Heart right ventricle (tissue), 16 donors: ENCODE measurements at regions not wholly inside any gene's neighbourhood (a gene's known extent, or its start where the extent isn't known, plus 50 kb on each side); places are given as distances from the start of the nearest gene placed in this dataset.

Experiments used
- ATAC-seq, 8 donors: fragments of 200-7000 bp; cut with Tn5 transposase; one replicate each; pipeline ENCODE4 v1.9.1; 2020; ENCODE audit warnings: mild to moderate bottlenecking in 8 of 8, moderate library complexity in 8 of 8, moderate number of reproducible peaks in 1 of 8
- DNase-seq, 2 donors: peaks; one replicate each; pipeline ENCODE4 v3.0.0-alpha.2; 2020
- H3K27ac ChIP-seq, 10 donors: fragments of 200-600 bp; sonication (generic) in 2 of 10; one replicate each; pipeline versions ENCODE4 v1.5.0 to v1.8.0; 2020 to 2022; ENCODE audit warnings: mild to moderate bottlenecking in 3 of 10
- H3K27me3 ChIP-seq, 7 donors: fragments of 200-600 bp; one replicate each; pipeline ENCODE4 v1.8.0; 2021 to 2022; ENCODE audit warnings: mild to moderate bottlenecking in 2 of 7
- H3K36me3 ChIP-seq, 9 donors: fragments of 200-600 bp; sonication (generic) in 1 of 9; one replicate each; pipeline versions ENCODE4 v1.5.0 to v1.8.0; 2020 to 2022; ENCODE audit warnings: mild to moderate bottlenecking in 2 of 9
- H3K4me1 ChIP-seq, 9 donors: fragments of 200-600 bp; sonication (generic) in 1 of 9; one replicate each; pipeline versions ENCODE4 v1.5.0 to v1.8.0; 2020 to 2022; ENCODE audit warnings: mild to moderate bottlenecking in 4 of 9
- H3K4me3 ChIP-seq, 10 donors: fragments of 200-600 bp; sonication (generic) in 2 of 10; one replicate each; pipeline versions ENCODE4 v1.5.0 to v1.8.0; 2020 to 2022; ENCODE audit warnings: mild to moderate bottlenecking in 7 of 10, moderate library complexity in 2 of 10
- H3K9me3 ChIP-seq, 11 donors: fragments of 200-600 bp in 10 of 11; sonication (generic) in 2 of 11; one replicate each; pipeline versions ENCODE4 v1.5.0 to v1.8.0; 2013 to 2022; ENCODE audit warnings: mild to moderate bottlenecking in 2 of 11, control low read depth in 1 of 11, moderate library complexity in 1 of 11
- CTCF ChIP-seq, 9 donors: fragments of 200-600 bp; sonication (generic) in 2 of 9; IDR thresholded peaks; one replicate each; pipeline versions ENCODE4 v1.5.0 to v1.8.0; 2021 to 2022; ENCODE audit warnings: antibody characterized with exemption in 9 of 9, mild to moderate bottlenecking in 5 of 9, moderate library complexity in 1 of 9
- WGBS, 2 donors: extraction: QIAGEN DNeasy Blood & Tissue Kit; methylation state at CpG; one replicate each; pipeline ENCODE4 v1.1.7; 2013; ENCODE audit warnings: inconsistent platforms in 1 of 2; 5-methylcytosine and 5-hydroxymethylcytosine counted together
- intact Hi-C, 10 donors: fragments of 100-400 bp; cut with DNase I; formaldehyde crosslinking; loops; one replicate each; pipeline versions ENCODE4 v1.11.1 to v1.14.2; 2022
- donor health status: Arrhythmogenic right ventricular cardiomyopathy.
- donor health status: ischemic (EF 13 %, LVEDD 7.1; RV severe dilation, severe dysfunction).
- donor health status: healthy with polysubstance abuse.
- donor health status: DM: no; HTN: yes; CAD: no.
- donor health status: DM: no; HTN: no; CAD: no.
- donor health status: ischemic (EF 25% LVEDD 6.9; RV normal size, moderate dysfunction).
- donor health status: ischemic (EF 25% LVEDD 5.7; RV mildly dilated, moderate dysfunction).
- donor health status: healthy.
- donor health status: DM: yes; HTN: yes; CAD: no.
- donor health status: Ischemic cardiomyopathy.
- donor health status: ischemic (EF 35%, LVEDD 5.7; RV mildly dilated, moderate dysfunction).
- donor health status: nonischemic (EF 11% LVEDD 7.7; RV severe dilation, severe dysfunction).
- donor health status: DM: yes; HTN: yes; CAD: no.
- donor health status: PGD.
- donor health status: ischemic (EF 29% LVEDD 5.4; RV normal size, mild dysfunction).
- donor health status: nonischemic (EF 23%, LVEDD 6.1; RV moderate dilation, normal function).

- H3K4me3 ChIP-seq, result no peak overlapping the region
- H3K4me1 ChIP-seq, result peaks cover 0 to 6% (median 0%) of the 10 kb centered on the region in 9 donors
- no peaks in the 10 kb centered on the region for H3K27me3 ChIP-seq
- intact Hi-C loops, result loop anchor here in 1 of 10 donors (5.0 kb wide), 1 partner anchor 1930 kb away; no protein-coding TSS in a partner anchor
- DNase-seq, result peak in 1 of 2 donors; percentile 18
- no peak for TF ChIP-seq CTCF (IDR thresholded peaks at IDR 0.05)
- peak overlapping the region in 1 of 10 donors; percentile 23 for H3K27ac ChIP-seq
- 5 to 8% methylated on average over 3 of the region's 3 CpGs for WGBS, 2 donors
- peaks cover 0 to 5% (median 0%) of the 10 kb centered on the region in 11 donors for H3K9me3 ChIP-seq
- peak in 7 of 8 donors; percentile 61 to 91 (median 79) for ATAC-seq
- no peaks in the 10 kb centered on the region for H3K36me3 ChIP-seq
Measured at GRCh38 chr3:104367000-104367399, 999.7 kb upstream of the ALCAM start.

GRCh38 chr3:104368760-104369159 is 997.9 kb upstream of the ALCAM start:
- DNase-seq, result no peak
- Histone ChIP-seq H3K9me3 (peaks cover 0 to 5% (median 0%) of the 10 kb centered on the region in 11 donors), H3K4me3 (no peak overlapping the region), H3K4me1 (peaks cover 0 to 6% (median 0%) of the 10 kb centered on the region in 9 donors), H3K27ac (no peak overlapping the region), H3K27me3 (no peaks in the 10 kb centered on the region), H3K36me3 (no peaks in the 10 kb centered on the region)
- TF ChIP-seq CTCF (IDR thresholded peaks at IDR 0.05), result no peak
- no peak for ATAC-seq
- intact Hi-C loops, result loop anchor here in 1 of 10 donors (5.0 kb wide), 1 partner anchor 1929 kb away; no protein-coding TSS in a partner anchor

GRCh38 chr3:104385421-104385820 is 981.3 kb upstream of the ALCAM start:
- Histone ChIP-seq H3K27me3 (no peaks in the 10 kb centered on the region), H3K9me3 (no peaks in the 10 kb centered on the region), H3K4me3 (no peak overlapping the region), H3K27ac (no peak overlapping the region), H3K4me1 (no peaks in the 10 kb centered on the region), H3K36me3 (no peaks in the 10 kb centered on the region)
- ATAC-seq, result no peak
- WGBS, 2 donors, result 42 to 60% methylated on average over 3 of the region's 3 CpGs
- peak in 1 of 2 donors; percentile 11 for DNase-seq
- intact Hi-C loops, result no loop called here
- no peak for TF ChIP-seq CTCF (IDR thresholded peaks at IDR 0.05)

GRCh38 chr3:104388619-104389018 is 978.1 kb upstream of the ALCAM start:
- Histone ChIP-seq H3K4me1 (no peaks in the 10 kb centered on the region), H3K9me3 (no peaks in the 10 kb centered on the region), H3K27ac (no peak overlapping the region), H3K36me3 (no peaks in the 10 kb centered on the region), H3K4me3 (no peak overlapping the region), H3K27me3 (no peaks in the 10 kb centered on the region)
- DNase-seq (no peak), ATAC-seq (no peak)
- no peak for TF ChIP-seq CTCF (IDR thresholded peaks at IDR 0.05)
- intact Hi-C loops, result no loop called here
